ENCODE measurements at regions not wholly inside any gene's neighbourhood (a gene's known extent, or its start where the extent isn't known, plus 50 kb on each side); places are given as distances from the start of the nearest gene placed in this dataset.

DNA sequence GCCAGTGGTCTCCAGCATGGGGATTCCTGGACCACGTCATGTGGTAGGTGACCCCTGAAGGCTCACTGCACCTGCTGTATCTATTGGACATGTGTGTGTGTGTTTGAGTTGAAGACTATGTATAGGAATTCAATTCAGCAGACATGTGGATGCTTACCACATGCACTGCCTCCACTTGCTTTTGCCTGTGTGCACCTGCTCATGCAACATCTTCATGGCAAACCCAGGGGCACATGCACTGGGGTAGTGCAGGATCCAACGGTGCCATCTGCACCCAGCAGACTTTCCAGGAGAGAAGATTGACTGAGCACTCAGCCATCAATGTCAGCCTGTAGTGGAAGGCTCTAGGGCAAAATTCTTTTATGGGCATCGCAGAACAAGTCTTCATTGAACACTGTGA is 299.4 kb downstream of the CDH26 start:
- TF ChIP-seq, protein P1, sequence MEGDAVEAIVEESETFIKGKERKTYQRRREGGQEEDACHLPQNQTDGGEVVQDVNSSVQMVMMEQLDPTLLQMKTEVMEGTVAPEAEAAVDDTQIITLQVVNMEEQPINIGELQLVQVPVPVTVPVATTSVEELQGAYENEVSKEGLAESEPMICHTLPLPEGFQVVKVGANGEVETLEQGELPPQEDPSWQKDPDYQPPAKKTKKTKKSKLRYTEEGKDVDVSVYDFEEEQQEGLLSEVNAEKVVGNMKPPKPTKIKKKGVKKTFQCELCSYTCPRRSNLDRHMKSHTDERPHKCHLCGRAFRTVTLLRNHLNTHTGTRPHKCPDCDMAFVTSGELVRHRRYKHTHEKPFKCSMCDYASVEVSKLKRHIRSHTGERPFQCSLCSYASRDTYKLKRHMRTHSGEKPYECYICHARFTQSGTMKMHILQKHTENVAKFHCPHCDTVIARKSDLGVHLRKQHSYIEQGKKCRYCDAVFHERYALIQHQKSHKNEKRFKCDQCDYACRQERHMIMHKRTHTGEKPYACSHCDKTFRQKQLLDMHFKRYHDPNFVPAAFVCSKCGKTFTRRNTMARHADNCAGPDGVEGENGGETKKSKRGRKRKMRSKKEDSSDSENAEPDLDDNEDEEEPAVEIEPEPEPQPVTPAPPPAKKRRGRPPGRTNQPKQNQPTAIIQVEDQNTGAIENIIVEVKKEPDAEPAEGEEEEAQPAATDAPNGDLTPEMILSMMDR (IDR thresholded peaks at IDR 0.05; ENCODE audit: control extremely low read depth, extremely low read depth, low read depth, missing control alignments): no peak
- POLR2A ChIA-PET: no interaction called here
- CTCF ChIA-PET: no interaction called here
- no peak for DNase-seq (ENCODE audit: extremely low spot score)

DNA sequence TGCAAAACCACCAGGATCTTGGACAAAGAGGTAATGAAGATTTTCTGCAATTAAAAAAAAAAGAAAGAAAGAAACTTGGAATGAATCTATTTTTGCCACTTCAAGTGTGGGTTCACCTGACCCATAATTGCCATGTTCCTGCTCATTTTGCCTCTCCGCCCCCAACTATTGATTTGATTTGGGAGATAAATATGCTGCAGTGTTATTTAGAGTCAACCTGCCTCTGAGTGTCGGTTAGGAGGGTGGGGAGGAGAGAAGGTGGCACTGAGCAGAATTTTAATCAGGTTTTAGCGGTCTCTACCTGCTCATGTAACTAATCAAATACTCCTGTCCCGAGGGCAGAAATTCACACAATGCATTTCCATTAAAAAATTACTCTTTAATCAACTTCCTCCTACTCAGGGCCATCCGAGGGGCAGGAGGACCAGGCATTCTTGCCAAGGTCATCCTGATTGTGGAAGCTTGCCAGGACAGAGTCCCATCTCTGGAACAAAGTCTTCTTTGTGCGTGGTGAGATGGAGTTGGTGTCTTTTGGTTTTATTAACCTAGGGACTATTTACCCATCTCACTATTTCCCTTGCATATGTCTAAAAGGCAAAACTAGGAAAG is 300.1 kb downstream of the CDH26 start:
- TF ChIP-seq, protein P1 (IDR thresholded peaks at IDR 0.05; ENCODE audit: control extremely low read depth, extremely low read depth, low read depth, missing control alignments): no peak
- no peak for DNase-seq (ENCODE audit: extremely low spot score)
- ChIA-PET POLR2A (no interaction called here), CTCF (no interaction called here)

DNA sequence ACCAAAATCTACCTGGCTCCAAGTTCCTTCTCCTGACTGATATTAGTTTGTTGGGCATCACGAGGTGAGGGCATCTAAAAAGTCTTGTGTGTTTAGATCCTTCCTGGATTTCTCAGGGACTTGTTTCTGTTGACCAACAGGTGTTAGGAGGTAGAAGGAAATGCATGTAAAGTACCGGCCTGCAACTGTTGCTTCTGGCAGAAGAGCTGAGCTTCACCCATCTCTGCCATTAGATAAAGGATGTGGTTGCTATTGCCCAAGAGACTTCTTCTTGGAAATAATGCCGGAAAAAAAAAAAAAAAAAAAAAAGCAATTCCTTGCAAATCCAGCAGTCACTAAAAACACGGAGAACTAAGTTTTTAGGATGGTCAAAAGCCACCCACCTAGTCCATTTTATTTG is 303.1 kb downstream of the CDH26 start:
- ChIA-PET CTCF (interaction anchor here (1.3 to 3.7 kb wide), 3 partner anchors 17 to 204 kb away, joined by 5 to 25 read pairs (median 8); no protein-coding TSS in a partner anchor), POLR2A (no interaction called here)
- DNase-seq (ENCODE audit: extremely low spot score): no peak
- TF ChIP-seq, protein P1 (IDR thresholded peaks at IDR 0.05; ENCODE audit: control extremely low read depth, extremely low read depth, low read depth, missing control alignments): no peak

DNA sequence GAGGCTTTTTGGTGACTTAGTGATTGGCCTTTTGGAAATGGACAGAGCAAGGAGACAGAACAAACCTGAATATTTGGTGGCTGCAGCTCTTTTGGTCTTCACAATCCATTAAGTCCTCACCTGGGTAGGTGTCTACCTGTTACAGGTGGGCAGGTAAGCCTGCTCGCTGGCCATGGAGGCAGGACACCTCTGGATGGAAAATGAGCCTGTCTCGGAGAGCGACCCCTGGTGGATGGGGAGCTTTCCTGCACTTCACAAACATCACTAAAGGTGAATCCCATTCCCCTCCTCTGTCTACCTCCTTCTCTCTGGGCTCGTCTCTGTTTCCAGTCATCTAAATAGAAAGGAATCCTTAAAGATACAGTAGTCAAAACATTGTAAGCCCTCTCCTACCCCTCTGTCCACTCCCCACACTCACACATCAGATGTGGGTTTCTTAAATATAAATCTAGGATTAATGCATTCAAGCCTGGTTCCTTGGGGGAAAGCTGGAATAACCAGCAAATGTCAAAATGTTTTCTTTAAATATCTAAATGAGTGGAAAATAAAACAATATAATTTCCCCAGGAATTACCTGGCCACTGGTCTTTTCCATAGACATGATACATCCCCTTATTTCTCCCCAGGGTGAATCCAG is 304.9 kb downstream of the CDH26 start:
- peak; percentile 70 for DNase-seq (ENCODE audit: extremely low spot score)
- CTCF ChIA-PET: interaction anchor here (0.8 to 3.7 kb wide), 20 partner anchors 10 to 319 kb away, joined by 3 to 30 read pairs (median 4); no protein-coding TSS in a partner anchor
- TF ChIP-seq, protein P1 (IDR thresholded peaks at IDR 0.05; ENCODE audit: control extremely low read depth, extremely low read depth, low read depth, missing control alignments): peak; percentile 54
- POLR2A ChIA-PET: no interaction called here

DNA sequence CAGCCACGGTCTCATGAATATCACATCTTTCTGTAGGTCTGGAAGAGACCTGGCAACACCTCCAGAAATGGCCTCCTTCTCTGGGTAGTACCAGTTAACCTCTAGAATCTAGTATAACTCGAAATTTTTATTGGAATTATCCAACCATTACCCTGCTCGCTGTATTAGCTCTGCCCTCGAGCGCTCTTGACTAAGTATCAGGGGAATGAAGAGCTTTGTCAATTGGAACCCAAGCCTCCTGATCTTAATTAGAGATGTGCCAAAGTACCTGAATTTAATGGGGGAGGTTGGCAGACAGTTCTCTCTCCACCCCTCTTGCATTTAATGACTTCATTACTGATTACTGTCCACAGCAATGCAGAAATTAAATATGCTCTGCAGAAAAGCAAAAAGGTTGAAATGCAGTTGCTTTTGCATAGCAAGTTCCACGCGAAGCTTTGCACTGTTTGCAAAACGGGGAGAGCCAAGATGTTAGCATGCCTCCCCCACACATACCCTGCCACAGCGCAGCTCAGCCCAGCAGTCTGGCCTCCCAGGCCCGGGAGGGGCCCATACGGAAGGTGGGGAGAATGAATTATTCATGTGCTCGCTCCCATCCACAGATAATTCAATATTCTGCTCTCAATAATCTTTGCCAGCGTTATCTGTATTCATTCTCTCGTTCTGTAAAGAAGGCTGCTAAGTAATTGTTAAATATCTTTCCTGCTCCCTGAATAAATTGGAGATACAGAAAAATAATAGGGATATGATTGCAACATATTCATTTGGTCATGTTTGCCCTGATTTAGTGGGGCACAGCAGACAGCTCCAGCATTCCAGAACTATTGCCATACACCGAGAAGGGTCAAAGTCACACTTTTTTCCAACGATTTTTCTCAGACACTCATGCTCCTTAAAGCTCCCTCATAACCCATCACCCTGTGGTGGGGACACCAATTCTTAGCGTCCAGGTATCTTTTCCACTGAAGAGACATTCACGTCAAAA is 305.8 kb downstream of the CDH26 start:
- ChIA-PET CTCF (interaction anchor here (1.0 to 3.7 kb wide), 10 partner anchors 9 to 315 kb away, joined by 3 to 30 read pairs (median 4); no protein-coding TSS in a partner anchor), POLR2A (no interaction called here)
- DNase-seq (ENCODE audit: extremely low spot score): no peak
- TF ChIP-seq, protein P1 (IDR thresholded peaks at IDR 0.05; ENCODE audit: control extremely low read depth, extremely low read depth, low read depth, missing control alignments): no peak

DNA sequence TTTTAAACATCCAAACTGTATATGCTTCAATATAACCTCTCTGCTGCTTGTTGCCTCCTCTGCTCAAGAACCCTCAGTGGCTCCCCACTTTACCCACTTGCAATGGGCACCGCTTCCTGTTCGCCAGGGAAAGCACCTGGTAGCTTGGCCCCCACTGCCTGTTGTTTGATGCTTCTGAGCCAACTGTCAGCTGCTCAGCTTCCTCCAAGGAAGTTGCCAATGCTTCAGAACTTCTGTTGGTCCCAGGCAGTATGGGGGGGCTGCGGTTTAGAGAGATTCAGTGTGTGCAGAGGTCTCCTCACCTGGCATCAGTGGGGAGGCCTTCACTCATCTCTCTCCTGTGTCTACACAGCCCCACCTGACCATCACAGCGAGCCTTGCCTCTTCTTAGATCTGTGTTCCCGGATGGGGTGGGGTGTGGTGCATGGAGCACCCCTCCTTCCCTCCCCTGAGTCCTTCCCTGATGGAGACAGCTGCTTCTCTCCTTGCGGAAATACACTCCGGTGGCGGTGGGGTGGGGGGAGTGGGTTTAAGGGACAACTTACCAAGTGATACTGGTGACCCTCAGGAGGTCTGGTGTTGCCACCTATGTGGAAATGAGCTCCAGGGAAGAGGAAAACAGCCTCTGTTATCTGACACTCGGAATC is 308.1 kb downstream of the CDH26 start:
- TF ChIP-seq, protein P1 (IDR thresholded peaks at IDR 0.05; ENCODE audit: control extremely low read depth, extremely low read depth, low read depth, missing control alignments): no peak
- DNase-seq (ENCODE audit: extremely low spot score): no peak
- POLR2A ChIA-PET: no interaction called here
- CTCF ChIA-PET: interaction anchor here (1.2 to 3.0 kb wide), 2 partner anchors 9 to 55 kb away, joined by 3 to 12 read pairs; no protein-coding TSS in a partner anchor
